GM12891 (cell line): ENCODE measurements at regions not wholly inside any gene's neighbourhood (a gene's known extent, or its start where the extent isn't known, plus 50 kb on each side); places are given as distances from the start of the nearest gene placed in this dataset.

Source experiments
- POLR2A ChIP-seq: IDR thresholded peaks from 2 replicates; pipeline ENCODE4 v1.6.1; 2011; ENCODE audit warnings: low read depth, low read length, control low read depth
- POLR2AphosphoS5 ChIP-seq: IDR thresholded peaks from 2 replicates; pipeline ENCODE4 v1.6.1; 2011; ENCODE audit warnings: low read depth, low read length, control low read depth
- POU2F2 ChIP-seq: IDR thresholded peaks from 2 replicates; pipeline ENCODE4 v1.6.1; 2011; ENCODE audit warnings: low read depth, mild to moderate bottlenecking, control low read depth, low read length, moderate library complexity
- TAF1 ChIP-seq: IDR thresholded peaks from 2 replicates; pipeline ENCODE4 v1.6.1; 2011; ENCODE audit warnings: low read depth, low read length, control low read depth

DNA sequence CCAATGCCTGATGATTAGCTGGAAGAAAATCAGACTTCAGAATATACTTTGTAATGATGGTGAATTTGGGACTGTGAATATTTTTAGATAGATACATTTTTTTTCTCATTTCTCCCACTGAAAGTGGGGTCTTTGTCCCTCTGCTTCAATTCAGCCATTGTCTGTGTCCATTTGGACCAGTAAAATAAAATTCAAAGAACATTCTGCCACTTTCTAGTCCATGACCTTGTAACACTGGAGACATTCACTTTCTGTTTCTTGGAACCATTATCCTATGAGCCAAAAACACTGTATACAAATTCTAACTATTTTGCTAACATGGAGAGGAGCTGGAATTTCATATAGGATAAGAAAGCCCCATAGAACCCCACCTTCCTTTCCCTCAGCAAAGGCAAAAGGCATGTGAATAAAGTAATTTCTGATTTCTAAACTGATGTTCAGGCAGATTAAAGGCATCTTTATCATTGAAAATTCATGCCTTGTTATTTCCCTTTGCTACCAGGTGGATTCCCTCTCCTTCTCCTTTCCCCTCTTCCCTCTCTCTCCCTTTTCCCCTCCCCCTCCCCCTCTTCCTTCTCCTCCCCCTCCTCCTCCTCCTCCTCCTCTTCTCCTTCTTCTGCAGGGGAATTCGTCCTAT is 2010.4 kb upstream of the LRRTM1 start:
- TF ChIP-seq POLR2AphosphoS5 (no peak), POLR2A (no peak), TAF1 (no peak), POU2F2 (no peak)
